OCI-LY3 (cell line): ENCODE measurements at regions not wholly inside any gene's neighbourhood (a gene's known extent, or its start where the extent isn't known, plus 50 kb on each side); places are given as distances from the start of the nearest gene placed in this dataset.

Source experiments
- H2AFZ ChIP-seq: fragments of 200-600, 300-600 bp; shearing (Covaris generic); 2 replicates; pipeline ENCODE4 v1.6.0; 2014; ENCODE audit warnings: antibody characterized with exemption, low read depth, low read length
- H3K27ac ChIP-seq: fragments of 200-600, 300-600 bp; sonication (generic); 2 replicates; pipeline ENCODE4 v1.5.1; 2014; ENCODE audit warnings: mild to moderate bottlenecking, low read length, moderate library complexity, mixed read lengths
- H3K27me3 ChIP-seq: fragments of 200-600, 300-600 bp; sonication (generic); 2 replicates; pipeline ENCODE4 v1.6.1; 2014; ENCODE audit warnings: low read depth, low read length, mixed read lengths
- H3K36me3 ChIP-seq: fragments of 200-600, 300-600 bp; sonication (generic); replicated peaks from 2 replicates; pipeline ENCODE3; 2014; ENCODE audit warnings: low read depth, low read length, mixed read lengths
- H3K4me1 ChIP-seq: fragments of 300-600, 200-600 bp; sonication (generic); 2 replicates; pipeline ENCODE4 v1.6.1; 2014; ENCODE audit warnings: low read length, mixed read lengths
- H3K4me2 ChIP-seq: fragments of 200-600, 300-600 bp; sonication (generic); 2 replicates; pipeline ENCODE4 v1.6.1; 2014; ENCODE audit warnings: low read length, mixed read lengths
- H3K4me3 ChIP-seq: fragments of 300-600, 200-600 bp; sonication (generic); 2 replicates; pipeline ENCODE4 v1.5.1; 2014; ENCODE audit warnings: antibody characterized with exemption, mild to moderate bottlenecking, low read length, moderate library complexity
- H3K79me2 ChIP-seq: fragments of 300-600, 200-600 bp; shearing (Covaris generic); 2 replicates; pipeline ENCODE4 v1.6.1; 2014; ENCODE audit warnings: mild to moderate bottlenecking, low read length, mixed read lengths
- H3K9ac ChIP-seq: fragments of 300-600, 200-600 bp; shearing (Covaris generic); 2 replicates; pipeline ENCODE4 v1.6.0; 2014; ENCODE audit warnings: mild to moderate bottlenecking, low read length, moderate library complexity
- H3K9me3 ChIP-seq: fragments of 200-600, 300-600 bp; shearing (Covaris generic); 2 replicates; pipeline ENCODE4 v1.6.1; 2014; ENCODE audit warnings: low read length, mixed read lengths; ENCODE audit not compliant: insufficient read depth
- H4K20me1 ChIP-seq: fragments of 200-600, 300-600 bp; sonication (generic); 2 replicates; pipeline ENCODE4 v1.6.1; 2016; ENCODE audit warnings: low read length, mixed read lengths; ENCODE audit not compliant: insufficient read depth
- CTCF ChIP-seq: fragments of 200-600, 300-600 bp; sonication (generic); IDR thresholded peaks from 2 replicates; pipeline ENCODE4 v1.5.1; 2014; ENCODE audit warnings: antibody characterized with exemption, low read length, low read depth
- EZH2phosphoT487 ChIP-seq: fragments of 200-600 bp; shearing (Covaris generic); IDR thresholded peaks from 2 replicates; pipeline ENCODE4 v1.6.1; 2018; ENCODE audit warnings: antibody characterized with exemption, mixed run types, low read depth

- H3K27me3 ChIP-seq: no peaks in the 10 kb centered on the region
- no peak overlapping the region for H3K4me3 ChIP-seq
- H2AFZ ChIP-seq: no peak overlapping the region
- H4K20me1 ChIP-seq: no peaks in the 10 kb centered on the region
- H3K4me1 ChIP-seq: no peaks in the 10 kb centered on the region
- H3K79me2 ChIP-seq: no peaks in the 10 kb centered on the region
- H3K9me3 ChIP-seq: no peaks in the 10 kb centered on the region
- H3K36me3 ChIP-seq: no peaks in the 10 kb centered on the region
- H3K9ac ChIP-seq: no peak overlapping the region
- TF ChIP-seq EZH2phosphoT487: no peak
- peak; percentile 61 for TF ChIP-seq CTCF
- no peak overlapping the region for H3K27ac ChIP-seq
- 0 out of 2 replicates have a peak overlapping the region, but pooled peaks have one; percentile 11 for H3K4me2 ChIP-seq
These were observed 168.5 kb upstream of the STK26 start for GRCh38 chrX:131854581-131854980.

- no peaks in the 10 kb centered on the region for H3K9me3 ChIP-seq
- H3K4me2 ChIP-seq: no peak overlapping the region
- no peak overlapping the region for H3K27ac ChIP-seq
- H4K20me1 ChIP-seq: no peaks in the 10 kb centered on the region
- no peaks in the 10 kb centered on the region for H3K36me3 ChIP-seq
- H3K79me2 ChIP-seq: no peaks in the 10 kb centered on the region
- H3K4me1 ChIP-seq: no peaks in the 10 kb centered on the region
- no peaks in the 10 kb centered on the region for H3K27me3 ChIP-seq
- H3K9ac ChIP-seq: no peak overlapping the region
- no peak overlapping the region for H2AFZ ChIP-seq
- no peak overlapping the region for H3K4me3 ChIP-seq
- no peak for TF ChIP-seq CTCF
- TF ChIP-seq EZH2phosphoT487: no peak
These were observed 161.9 kb upstream of the STK26 start for GRCh38 chrX:131861088-131861787.

GRCh38 chrX:131862321-131862720, 160.8 kb upstream of the STK26 start:
- Histone ChIP-seq H3K36me3 (no peaks in the 10 kb centered on the region), H3K27ac (no peak overlapping the region), H3K27me3 (no peaks in the 10 kb centered on the region), H3K4me2 (no peak overlapping the region), H3K4me1 (no peaks in the 10 kb centered on the region), H3K4me3 (no peak overlapping the region), H4K20me1 (no peaks in the 10 kb centered on the region), H3K9me3 (no peaks in the 10 kb centered on the region), H2AFZ (no peak overlapping the region), H3K9ac (no peak overlapping the region), H3K79me2 (no peaks in the 10 kb centered on the region)
- TF ChIP-seq EZH2phosphoT487 (no peak), CTCF (no peak)

- TF ChIP-seq EZH2phosphoT487: no peak
- no peak for TF ChIP-seq CTCF
- H3K79me2 ChIP-seq: no peaks in the 10 kb centered on the region
- no peaks in the 10 kb centered on the region for H3K27me3 ChIP-seq
- H3K9me3 ChIP-seq: no peaks in the 10 kb centered on the region
- H3K27ac ChIP-seq: no peak overlapping the region
- H3K4me3 ChIP-seq: no peak overlapping the region
- no peak overlapping the region for H3K4me2 ChIP-seq
- H2AFZ ChIP-seq: no peak overlapping the region
- H3K36me3 ChIP-seq: no peaks in the 10 kb centered on the region
- no peak overlapping the region for H3K9ac ChIP-seq
- no peaks in the 10 kb centered on the region for H3K4me1 ChIP-seq
- no peaks in the 10 kb centered on the region for H4K20me1 ChIP-seq
These were observed 153.9 kb upstream of the STK26 start for GRCh38 chrX:131869182-131869581.
